ENCODE measurements at regions not wholly inside any gene's neighbourhood (a gene's known extent, or its start where the extent isn't known, plus 50 kb on each side); places are given as distances from the start of the nearest gene placed in this dataset.

DNA sequence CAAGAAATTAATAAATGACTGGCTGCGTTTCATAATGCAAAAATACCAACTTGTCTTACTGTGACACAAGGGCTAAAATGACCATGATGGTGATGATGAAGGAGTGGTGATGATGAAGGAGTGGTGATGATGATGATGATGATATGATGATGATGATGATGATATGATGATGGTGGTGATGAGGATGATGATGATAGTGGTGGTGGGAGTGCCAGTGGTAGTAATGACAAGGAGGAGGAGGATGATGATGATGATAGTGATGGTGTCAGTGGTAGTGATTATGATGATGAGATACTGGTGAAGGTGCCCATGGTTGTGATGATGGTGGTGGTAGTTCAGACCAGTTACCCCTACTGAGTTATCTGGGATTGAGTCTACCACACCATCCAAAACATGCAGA is 265.9 kb downstream of the FGFR2 start:
- POLR2A ChIA-PET: no interaction called here
- H3K4me3 Mint-ChIP-seq: no peak overlapping the region
- CTCF ChIA-PET: no interaction called here
- H3K4me1 Mint-ChIP-seq: no peaks in the 10 kb centered on the region
- no peaks in the 10 kb centered on the region for H3K36me3 Mint-ChIP-seq (ENCODE audit: low read depth)
- H3K27me3 Mint-ChIP-seq: no peaks in the 10 kb centered on the region
- TF ChIP-seq, protein P1, sequence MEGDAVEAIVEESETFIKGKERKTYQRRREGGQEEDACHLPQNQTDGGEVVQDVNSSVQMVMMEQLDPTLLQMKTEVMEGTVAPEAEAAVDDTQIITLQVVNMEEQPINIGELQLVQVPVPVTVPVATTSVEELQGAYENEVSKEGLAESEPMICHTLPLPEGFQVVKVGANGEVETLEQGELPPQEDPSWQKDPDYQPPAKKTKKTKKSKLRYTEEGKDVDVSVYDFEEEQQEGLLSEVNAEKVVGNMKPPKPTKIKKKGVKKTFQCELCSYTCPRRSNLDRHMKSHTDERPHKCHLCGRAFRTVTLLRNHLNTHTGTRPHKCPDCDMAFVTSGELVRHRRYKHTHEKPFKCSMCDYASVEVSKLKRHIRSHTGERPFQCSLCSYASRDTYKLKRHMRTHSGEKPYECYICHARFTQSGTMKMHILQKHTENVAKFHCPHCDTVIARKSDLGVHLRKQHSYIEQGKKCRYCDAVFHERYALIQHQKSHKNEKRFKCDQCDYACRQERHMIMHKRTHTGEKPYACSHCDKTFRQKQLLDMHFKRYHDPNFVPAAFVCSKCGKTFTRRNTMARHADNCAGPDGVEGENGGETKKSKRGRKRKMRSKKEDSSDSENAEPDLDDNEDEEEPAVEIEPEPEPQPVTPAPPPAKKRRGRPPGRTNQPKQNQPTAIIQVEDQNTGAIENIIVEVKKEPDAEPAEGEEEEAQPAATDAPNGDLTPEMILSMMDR (IDR thresholded peaks at IDR 0.05): no peak
- DNase-seq (no peak), ATAC-seq (ENCODE audit: low read depth) (no peak)
- H3K9me3 Mint-ChIP-seq: peaks cover 2% of the 10 kb centered on the region
- H3K27ac Mint-ChIP-seq: no peak overlapping the region
- intact Hi-C loops (cut with micrococcal nuclease): no loop called here

DNA sequence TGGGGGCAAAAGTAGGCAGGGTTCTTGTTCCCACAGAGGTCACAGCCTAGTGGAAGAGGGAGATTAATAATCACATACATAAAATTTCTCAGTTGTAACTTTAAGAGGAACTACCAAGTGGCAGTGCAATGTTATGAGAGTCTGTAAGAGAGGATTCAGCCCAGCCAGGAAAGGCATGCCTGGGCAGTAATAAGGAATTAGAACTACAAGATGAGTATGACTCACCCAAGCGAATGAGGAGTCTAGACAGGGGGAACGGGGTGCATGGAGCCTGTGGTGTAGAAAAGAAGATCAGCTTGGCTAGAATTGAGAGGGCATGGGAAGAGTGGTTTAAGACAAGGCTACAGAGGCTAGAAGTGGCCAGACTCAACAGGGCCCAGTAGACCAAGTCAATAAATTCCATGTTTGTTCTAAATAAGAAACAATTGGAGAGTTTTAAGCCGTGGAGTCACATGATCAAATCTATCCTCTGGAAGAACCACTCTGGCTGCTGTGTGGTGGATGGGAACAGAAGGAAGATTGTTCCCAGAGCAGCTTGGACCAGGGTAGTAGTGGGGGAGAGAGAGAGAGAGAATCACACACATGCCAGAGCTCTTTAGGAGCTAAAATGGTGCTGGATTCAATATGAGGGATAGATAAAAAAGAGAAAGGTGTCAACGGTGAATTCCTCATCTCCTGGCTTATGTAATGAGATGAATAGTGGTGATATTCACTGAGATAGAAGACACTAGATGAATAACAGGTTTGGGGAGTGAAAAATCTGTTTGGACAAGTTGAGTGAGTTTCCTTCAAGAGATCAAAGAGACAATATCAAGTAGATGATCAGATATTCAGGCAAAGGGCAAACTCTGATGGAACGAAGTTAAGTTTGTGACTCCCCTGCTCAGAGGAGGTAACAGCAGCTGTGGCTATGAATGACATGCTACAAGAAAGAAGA is 265.1 kb downstream of the FGFR2 start:
- H3K4me3 Mint-ChIP-seq: no peak overlapping the region
- no peak overlapping the region for H3K27ac Mint-ChIP-seq
- H3K36me3 Mint-ChIP-seq (ENCODE audit: low read depth): no peaks in the 10 kb centered on the region
- DNase-seq: no peak
- no peaks in the 10 kb centered on the region for H3K9me3 Mint-ChIP-seq
- no peaks in the 10 kb centered on the region for H3K4me1 Mint-ChIP-seq
- H3K27me3 Mint-ChIP-seq: no peaks in the 10 kb centered on the region
- POLR2A ChIA-PET: no interaction called here
- TF ChIP-seq, protein P1 (IDR thresholded peaks at IDR 0.05): no peak
- ATAC-seq (ENCODE audit: low read depth): no peak
- CTCF ChIA-PET: no interaction called here
- intact Hi-C loops (cut with micrococcal nuclease): no loop called here

DNA sequence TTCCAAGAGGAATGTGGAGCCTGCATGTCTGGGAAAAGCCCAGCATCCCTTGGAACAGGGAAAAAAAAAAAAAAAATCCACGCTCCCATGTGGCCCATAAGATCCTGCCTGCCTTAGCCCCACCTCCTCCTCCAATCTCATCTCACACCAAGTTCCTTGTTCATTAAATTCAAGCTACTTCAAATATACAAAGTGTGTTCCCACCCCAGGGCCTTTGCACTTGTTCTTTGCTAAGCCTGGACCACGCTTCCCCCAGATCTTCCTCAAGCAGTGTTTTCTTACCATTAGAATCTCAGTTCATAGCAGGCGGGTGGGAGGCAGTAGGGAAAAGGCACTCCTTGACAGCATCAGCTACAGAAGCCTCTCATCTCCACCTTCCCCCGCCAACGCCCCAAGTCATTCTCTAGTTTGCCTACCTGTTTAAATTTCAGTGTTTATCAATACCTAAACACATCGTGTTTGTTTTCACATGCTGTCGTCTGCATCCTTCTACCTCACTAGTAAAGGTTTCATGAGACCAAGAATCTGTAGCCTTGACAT is 262.8 kb downstream of the FGFR2 start:
- DNase-seq (no peak), ATAC-seq (ENCODE audit: low read depth) (no peak)
- Mint-ChIP-seq H3K27me3 (no peaks in the 10 kb centered on the region), H3K27ac (no peak overlapping the region), H3K9me3 (no peaks in the 10 kb centered on the region), H3K36me3 (ENCODE audit: low read depth) (no peaks in the 10 kb centered on the region), H3K4me1 (no peaks in the 10 kb centered on the region), H3K4me3 (no peak overlapping the region)
- CTCF ChIA-PET: no interaction called here
- TF ChIP-seq, protein P1 (IDR thresholded peaks at IDR 0.05): no peak
- intact Hi-C loops (cut with micrococcal nuclease): no loop called here
- POLR2A ChIA-PET: no interaction called here

DNA sequence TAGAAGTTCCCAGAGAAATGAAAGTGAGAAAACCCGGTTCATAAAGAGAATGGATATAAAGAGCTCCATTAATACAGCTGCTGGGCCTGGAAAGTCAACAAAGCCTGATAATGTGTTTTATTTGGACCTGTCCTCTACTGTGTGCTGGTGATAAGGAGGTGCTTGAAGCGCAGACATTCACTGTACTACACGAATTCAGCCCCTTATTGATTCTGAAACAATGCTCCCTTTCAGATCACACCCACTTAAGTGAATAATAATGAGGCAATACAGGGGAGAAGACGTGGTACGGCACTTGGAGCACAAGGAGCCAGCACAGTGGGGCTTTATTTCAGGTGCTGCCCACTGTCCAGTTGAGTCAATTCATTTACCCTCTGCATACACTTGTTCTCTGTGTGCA is 260.8 kb downstream of the FGFR2 start:
- Mint-ChIP-seq H3K36me3 (ENCODE audit: low read depth) (no peaks in the 10 kb centered on the region), H3K4me3 (no peak overlapping the region), H3K9me3 (no peaks in the 10 kb centered on the region), H3K27ac (no peak overlapping the region), H3K4me1 (no peaks in the 10 kb centered on the region), H3K27me3 (no peaks in the 10 kb centered on the region)
- intact Hi-C loops (cut with micrococcal nuclease): no loop called here
- TF ChIP-seq, protein P1 (IDR thresholded peaks at IDR 0.05): no peak
- ChIA-PET CTCF (no interaction called here), POLR2A (no interaction called here)
- ATAC-seq (ENCODE audit: low read depth) (no peak), DNase-seq (no peak)

DNA sequence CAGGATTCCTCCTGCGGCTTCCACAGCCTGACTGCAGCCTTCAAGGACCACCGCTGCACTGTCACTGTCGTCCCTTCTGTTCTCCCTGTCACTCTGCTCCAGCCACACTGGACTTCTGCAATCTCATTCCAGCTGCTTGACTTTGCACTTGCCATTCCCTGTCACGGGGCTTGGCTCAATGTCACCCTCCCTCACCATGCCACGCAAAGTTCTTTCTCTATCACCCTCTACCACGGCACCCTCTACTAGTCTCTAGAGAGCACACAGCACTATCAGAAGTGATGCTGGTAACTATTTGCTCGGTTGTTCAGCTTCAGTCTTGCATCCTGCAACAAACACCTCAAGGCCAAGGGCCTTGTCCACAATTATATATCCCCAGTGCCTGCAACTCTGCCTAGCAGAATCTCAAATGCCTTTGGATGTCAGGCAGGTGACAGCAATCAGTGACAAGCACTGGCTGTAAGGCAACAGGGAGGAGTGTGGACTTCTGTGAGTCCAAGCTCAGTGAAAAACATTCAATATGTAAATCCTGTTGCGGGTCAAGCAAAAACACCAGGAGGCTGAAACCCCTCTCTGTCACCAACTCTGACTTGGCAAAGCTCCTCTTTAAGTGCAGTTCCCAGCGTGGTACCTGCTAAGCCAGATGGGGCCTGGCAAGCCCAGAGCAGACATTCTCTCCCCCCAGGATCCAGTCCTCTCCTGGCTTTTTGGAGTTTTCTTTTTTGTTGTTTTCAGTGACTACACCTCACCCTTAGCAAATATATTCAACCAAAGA is 259.9 kb downstream of the FGFR2 start:
- H3K36me3 Mint-ChIP-seq (ENCODE audit: low read depth): no peaks in the 10 kb centered on the region
- DNase-seq (no peak), ATAC-seq (ENCODE audit: low read depth) (no peak)
- no peak overlapping the region for H3K27ac Mint-ChIP-seq
- POLR2A ChIA-PET: no interaction called here
- H3K4me1 Mint-ChIP-seq: no peaks in the 10 kb centered on the region
- intact Hi-C loops (cut with micrococcal nuclease): no loop called here
- no peak overlapping the region for H3K4me3 Mint-ChIP-seq
- CTCF ChIA-PET: no interaction called here
- no peaks in the 10 kb centered on the region for H3K9me3 Mint-ChIP-seq
- TF ChIP-seq, protein P1 (IDR thresholded peaks at IDR 0.05): no peak
- H3K27me3 Mint-ChIP-seq: no peaks in the 10 kb centered on the region
